Panc1 (cell line): ENCODE measurements at regions not wholly inside any gene's neighbourhood (a gene's known extent, or its start where the extent isn't known, plus 50 kb on each side); places are given as distances from the start of the nearest gene placed in this dataset.

Source experiments
- ATAC-seq: fragments of 200-7000 bp; cut with Tn5 transposase; 2 replicates; pipeline ENCODE4 v1.9.1; 2020; ENCODE audit warnings: mild to moderate bottlenecking, moderate library complexity
- BruUV-seq: library from RNA; stranded (reverse); fragments of 400-500 nt; replicated peaks from 2 replicates; lab custom pipeline; 2021; lab: Mats Ljungman, UMichigan
- CTCF ChIA-PET: fragments of 300-600 bp; sonication (Branson Sonifier 250); formaldehyde crosslinking; loops from one replicate; lab custom pipeline; 2022; ENCODE audit warnings: antibody characterized with exemption; lab: Charles Lee
- POLR2A ChIA-PET: fragments of 300-600 bp; sonication (Branson Sonifier 250); formaldehyde crosslinking; loops from one replicate; lab custom pipeline; 2022; ENCODE audit warnings: antibody characterized with exemption; lab: Charles Lee
- DNase-seq: peaks from one replicate; pipeline ENCODE4 v3.0.0-alpha.2; 2010; ENCODE audit warnings: low read depth, low spot score
- H3K27ac ChIP-seq: 2 replicates; pipeline ENCODE4 v1.5.1; 2011; ENCODE audit warnings: mild to moderate bottlenecking, low read length, inconsistent platforms
- H3K27me3 ChIP-seq: fragments of 200-500 bp; sonication (Bioruptor generic); 2 replicates; pipeline ENCODE4 v1.6.0; 2014; ENCODE audit warnings: low read length, inconsistent platforms; ENCODE audit not compliant: control insufficient read depth, insufficient read depth
- H3K36me3 ChIP-seq: fragments of 200-500 bp; sonication (Bioruptor generic); 2 replicates; pipeline ENCODE4 v1.5.1; 2014; ENCODE audit warnings: inconsistent platforms, mild to moderate bottlenecking, low read length, moderate library complexity; ENCODE audit not compliant: control insufficient read depth, insufficient read depth
- H3K4me1 ChIP-seq: 2 replicates; pipeline ENCODE4 v1.5.1; 2011; ENCODE audit warnings: inconsistent platforms, mild to moderate bottlenecking, low read length, moderate library complexity; ENCODE audit not compliant: control insufficient read depth, insufficient read depth
- H3K4me3 ChIP-seq, 2 experiments: 2 replicates each; pipeline ENCODE4 v1.5.1; 2011 to 2012; ENCODE audit warnings: low read depth in 2 of 2, low read length in 2 of 2, mild to moderate bottlenecking in 2 of 2, inconsistent platforms in 1 of 2, moderate library complexity in 1 of 2
- H3K9me3 ChIP-seq: fragments of 200-500 bp; sonication (Bioruptor generic); 2 replicates; pipeline ENCODE4 v1.5.1; 2014; ENCODE audit warnings: low read depth, mild to moderate bottlenecking, inconsistent platforms, low read length, moderate library complexity; ENCODE audit not compliant: control insufficient read depth, insufficient read depth
- POLR2AphosphoS5 ChIP-seq: IDR thresholded peaks from 2 replicates; pipeline ENCODE4 v1.6.1; 2012; ENCODE audit warnings: mild to moderate bottlenecking, low read depth, low read length, moderate library complexity
- SIN3A ChIP-seq: IDR thresholded peaks from 2 replicates; pipeline ENCODE4 v1.6.1; 2012; ENCODE audit warnings: low read depth, mild to moderate bottlenecking, low read length, moderate library complexity, borderline replicate concordance; ENCODE audit not compliant: insufficient read depth
- TCF7L2 ChIP-seq: IDR thresholded peaks from 2 replicates; pipeline ENCODE4 v1.6.1; 2011; ENCODE audit warnings: mild to moderate bottlenecking, low read depth, low read length, inconsistent platforms
- in situ Hi-C: cut with HindIII; loops from 2 replicates; pipeline ENCODE4 v1.10.0; 2016; ENCODE audit warnings: low sequenced_read_pairs, low pct_unique_long_range_greater_than_20kb
- intact Hi-C: fragments of 100-400 bp; cut with micrococcal nuclease; formaldehyde crosslinking; loops from one replicate; pipeline ENCODE4 v1.10.0; 2022; ENCODE audit not compliant: unreplicated experiment
- TF ChIP-seq, protein P1 (sequence below), 2 experiments: IDR thresholded peaks; 2 replicates each; pipeline ENCODE4 v1.6.1; 2011 to 2012; ENCODE audit warnings: low read depth in 2 of 2, control low read depth in 1 of 2, low read length in 1 of 2, mild to moderate bottlenecking in 1 of 2, moderate library complexity in 1 of 2; ENCODE audit not compliant: insufficient read depth in 1 of 2
- TF ChIP-seq, protein P2 (sequence below): fragments of 450-650 bp; IDR thresholded peaks from 2 replicates; pipeline ENCODE4 v1.5.1; 2017; ENCODE audit warnings: mild to moderate bottlenecking

- CTCF ChIA-PET = no interaction called here
- POLR2A ChIA-PET = no interaction called here
Measured at GRCh38 chr14:71594821-71595220, 337.4 kb upstream of the RGS6 start.

GRCh38 chr14:71595441-71595840, 336.8 kb upstream of the RGS6 start:
- in situ Hi-C loops = no loop called here
- H3K4me1 ChIP-seq = no peaks in the 10 kb centered on the region; the same call in 1 of the 2 replicates
- no TSS peak for BruUV-seq

More at GRCh38 chr14:71594821-71595220, 337.4 kb upstream of the RGS6 start:
- no peak overlapping the region for H3K27ac ChIP-seq
- no peak overlapping the region for H3K4me3 ChIP-seq
- no TSS peak for BruUV-seq
- in situ Hi-C loops (no loop called here), intact Hi-C loops (no loop called here)
- ATAC-seq (no peak), DNase-seq (no peak)
- TF ChIP-seq, protein P1, sequence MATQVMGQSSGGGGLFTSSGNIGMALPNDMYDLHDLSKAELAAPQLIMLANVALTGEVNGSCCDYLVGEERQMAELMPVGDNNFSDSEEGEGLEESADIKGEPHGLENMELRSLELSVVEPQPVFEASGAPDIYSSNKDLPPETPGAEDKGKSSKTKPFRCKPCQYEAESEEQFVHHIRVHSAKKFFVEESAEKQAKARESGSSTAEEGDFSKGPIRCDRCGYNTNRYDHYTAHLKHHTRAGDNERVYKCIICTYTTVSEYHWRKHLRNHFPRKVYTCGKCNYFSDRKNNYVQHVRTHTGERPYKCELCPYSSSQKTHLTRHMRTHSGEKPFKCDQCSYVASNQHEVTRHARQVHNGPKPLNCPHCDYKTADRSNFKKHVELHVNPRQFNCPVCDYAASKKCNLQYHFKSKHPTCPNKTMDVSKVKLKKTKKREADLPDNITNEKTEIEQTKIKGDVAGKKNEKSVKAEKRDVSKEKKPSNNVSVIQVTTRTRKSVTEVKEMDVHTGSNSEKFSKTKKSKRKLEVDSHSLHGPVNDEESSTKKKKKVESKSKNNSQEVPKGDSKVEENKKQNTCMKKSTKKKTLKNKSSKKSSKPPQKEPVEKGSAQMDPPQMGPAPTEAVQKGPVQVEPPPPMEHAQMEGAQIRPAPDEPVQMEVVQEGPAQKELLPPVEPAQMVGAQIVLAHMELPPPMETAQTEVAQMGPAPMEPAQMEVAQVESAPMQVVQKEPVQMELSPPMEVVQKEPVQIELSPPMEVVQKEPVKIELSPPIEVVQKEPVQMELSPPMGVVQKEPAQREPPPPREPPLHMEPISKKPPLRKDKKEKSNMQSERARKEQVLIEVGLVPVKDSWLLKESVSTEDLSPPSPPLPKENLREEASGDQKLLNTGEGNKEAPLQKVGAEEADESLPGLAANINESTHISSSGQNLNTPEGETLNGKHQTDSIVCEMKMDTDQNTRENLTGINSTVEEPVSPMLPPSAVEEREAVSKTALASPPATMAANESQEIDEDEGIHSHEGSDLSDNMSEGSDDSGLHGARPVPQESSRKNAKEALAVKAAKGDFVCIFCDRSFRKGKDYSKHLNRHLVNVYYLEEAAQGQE (IDR thresholded peaks at IDR 0.05; ENCODE audit: insufficient read depth in 1 of 2, low read depth in 2 of 2, low read length in 1 of 2) = no peak
- TF ChIP-seq TCF7L2 (no peak), POLR2AphosphoS5 (no peak), SIN3A (no peak)
- TF ChIP-seq, protein P2, sequence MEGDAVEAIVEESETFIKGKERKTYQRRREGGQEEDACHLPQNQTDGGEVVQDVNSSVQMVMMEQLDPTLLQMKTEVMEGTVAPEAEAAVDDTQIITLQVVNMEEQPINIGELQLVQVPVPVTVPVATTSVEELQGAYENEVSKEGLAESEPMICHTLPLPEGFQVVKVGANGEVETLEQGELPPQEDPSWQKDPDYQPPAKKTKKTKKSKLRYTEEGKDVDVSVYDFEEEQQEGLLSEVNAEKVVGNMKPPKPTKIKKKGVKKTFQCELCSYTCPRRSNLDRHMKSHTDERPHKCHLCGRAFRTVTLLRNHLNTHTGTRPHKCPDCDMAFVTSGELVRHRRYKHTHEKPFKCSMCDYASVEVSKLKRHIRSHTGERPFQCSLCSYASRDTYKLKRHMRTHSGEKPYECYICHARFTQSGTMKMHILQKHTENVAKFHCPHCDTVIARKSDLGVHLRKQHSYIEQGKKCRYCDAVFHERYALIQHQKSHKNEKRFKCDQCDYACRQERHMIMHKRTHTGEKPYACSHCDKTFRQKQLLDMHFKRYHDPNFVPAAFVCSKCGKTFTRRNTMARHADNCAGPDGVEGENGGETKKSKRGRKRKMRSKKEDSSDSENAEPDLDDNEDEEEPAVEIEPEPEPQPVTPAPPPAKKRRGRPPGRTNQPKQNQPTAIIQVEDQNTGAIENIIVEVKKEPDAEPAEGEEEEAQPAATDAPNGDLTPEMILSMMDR = no peak
- H3K36me3 ChIP-seq = no peaks in the 10 kb centered on the region
- no peaks in the 10 kb centered on the region; the same call in 1 of the 2 replicates for H3K4me1 ChIP-seq
- no peaks in the 10 kb centered on the region for H3K27me3 ChIP-seq
- H3K9me3 ChIP-seq = no peaks in the 10 kb centered on the region; the same call in 1 of the 2 replicates

GRCh38 chr14:71597287-71597920, 334.8 kb upstream of the RGS6 start:
- no peak overlapping the region for H3K27ac ChIP-seq
- no peak for ATAC-seq
- H3K9me3 ChIP-seq = peaks cover 4% of the 10 kb centered on the region; the same call in 1 of the 2 replicates
- DNase-seq = no peak
- no peaks in the 10 kb centered on the region for H3K4me1 ChIP-seq
- in situ Hi-C loops (no loop called here), intact Hi-C loops (no loop called here)
- no peaks in the 10 kb centered on the region for H3K36me3 ChIP-seq
- ChIA-PET POLR2A (no interaction called here), CTCF (no interaction called here)
- TF ChIP-seq, protein P1 (IDR thresholded peaks at IDR 0.05; ENCODE audit: insufficient read depth in 1 of 2, low read depth in 2 of 2, low read length in 1 of 2) = no peak
- TF ChIP-seq, protein P2 = no peak
- no peak for TF ChIP-seq TCF7L2
- TF ChIP-seq POLR2AphosphoS5 = no peak
- TF ChIP-seq SIN3A = no peak
- no TSS peak for BruUV-seq
- H3K27me3 ChIP-seq = no peaks in the 10 kb centered on the region
- H3K4me3 ChIP-seq = no peak overlapping the region

More at GRCh38 chr14:71595441-71595840, 336.8 kb upstream of the RGS6 start:
- Histone ChIP-seq H3K4me3 (no peak overlapping the region), H3K9me3 (peaks cover 2% of the 10 kb centered on the region; the same call in 1 of the 2 replicates), H3K27me3 (no peaks in the 10 kb centered on the region), H3K27ac (no peak overlapping the region), H3K36me3 (no peaks in the 10 kb centered on the region)
- TF ChIP-seq SIN3A = no peak
- ATAC-seq = no peak
- ChIA-PET CTCF (no interaction called here), POLR2A (no interaction called here)
- intact Hi-C loops = no loop called here
- DNase-seq = no peak
